Mesenteric fat pad (tissue), 1 donor: ENCODE measurements at regions not wholly inside any gene's neighbourhood (a gene's known extent, or its start where the extent isn't known, plus 50 kb on each side); places are given as distances from the start of the nearest gene placed in this dataset.
"Not testable (repeated sequence)": the region's sequence is repeated elsewhere in the genome, so short reads cannot be mapped to it uniquely, and the experiment has no call there.

Experiments
- DNase-seq: peaks from one replicate; pipeline ENCODE4 v3.0.0-alpha.2; 2020; ENCODE audit warnings: low spot score
- donor health status: DM: yes; HTN: yes; CAD: no.

DNA sequence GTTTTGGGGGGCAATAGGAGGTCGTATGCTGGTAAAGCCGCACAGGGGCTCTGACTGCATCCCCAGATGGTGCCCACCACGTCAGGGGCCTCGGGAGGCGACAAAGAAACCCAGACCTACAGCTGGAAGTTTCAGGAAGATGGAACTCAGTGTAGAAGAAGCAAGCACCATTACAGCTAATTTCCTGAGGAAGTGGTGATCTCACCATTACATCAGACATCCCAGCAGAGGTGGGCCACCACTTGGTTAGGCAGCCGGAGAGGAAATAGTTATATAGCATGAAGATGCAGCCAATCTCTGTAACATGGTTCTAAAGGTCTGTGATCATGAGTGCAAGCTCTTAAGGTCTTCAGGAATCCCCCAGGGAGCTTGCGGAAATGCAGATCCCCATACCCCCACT is 127.3 kb upstream of the PCBD1 start:
- DNase-seq: no peak

DNA sequence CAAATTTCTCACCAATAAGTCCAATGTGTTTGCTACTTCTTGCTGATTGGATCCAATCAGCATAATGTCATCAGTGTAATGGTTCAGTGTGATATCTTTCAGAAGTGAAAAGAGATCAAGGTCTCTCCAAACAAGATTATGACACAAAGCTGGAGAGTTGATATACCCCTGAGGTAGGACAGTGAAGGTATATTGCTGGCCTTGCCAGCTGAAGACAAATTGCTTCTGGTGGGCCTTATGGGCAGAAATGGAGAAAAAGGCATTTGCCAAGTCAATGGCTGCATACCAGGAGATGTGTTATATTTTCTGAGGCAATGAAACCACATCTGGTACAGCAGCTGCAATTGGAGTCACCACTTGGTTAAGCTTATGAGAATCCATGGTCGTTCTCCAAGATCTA is 131.7 kb upstream of the PCBD1 start:
- DNase-seq: not testable (repeated sequence)

DNA sequence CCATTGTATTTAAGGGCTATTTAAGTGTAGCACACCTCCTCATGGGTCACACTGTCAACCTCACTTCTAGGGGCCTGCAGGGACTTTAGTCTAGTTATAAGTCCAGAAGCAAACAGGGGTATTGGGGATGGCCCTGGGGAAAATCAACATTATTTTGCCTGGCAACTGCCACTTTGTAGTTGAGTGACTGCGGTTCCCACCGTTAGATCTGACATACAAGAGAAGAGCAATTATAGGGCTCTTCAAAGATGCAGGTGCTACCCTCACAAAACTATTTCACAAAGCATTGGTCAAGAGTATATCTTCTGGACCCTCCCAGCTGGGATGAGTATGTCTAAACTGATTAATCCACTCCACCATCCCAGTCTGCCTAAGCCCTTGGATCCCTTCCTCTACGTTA is 133.0 kb upstream of the PCBD1 start:
- DNase-seq: no peak

DNA sequence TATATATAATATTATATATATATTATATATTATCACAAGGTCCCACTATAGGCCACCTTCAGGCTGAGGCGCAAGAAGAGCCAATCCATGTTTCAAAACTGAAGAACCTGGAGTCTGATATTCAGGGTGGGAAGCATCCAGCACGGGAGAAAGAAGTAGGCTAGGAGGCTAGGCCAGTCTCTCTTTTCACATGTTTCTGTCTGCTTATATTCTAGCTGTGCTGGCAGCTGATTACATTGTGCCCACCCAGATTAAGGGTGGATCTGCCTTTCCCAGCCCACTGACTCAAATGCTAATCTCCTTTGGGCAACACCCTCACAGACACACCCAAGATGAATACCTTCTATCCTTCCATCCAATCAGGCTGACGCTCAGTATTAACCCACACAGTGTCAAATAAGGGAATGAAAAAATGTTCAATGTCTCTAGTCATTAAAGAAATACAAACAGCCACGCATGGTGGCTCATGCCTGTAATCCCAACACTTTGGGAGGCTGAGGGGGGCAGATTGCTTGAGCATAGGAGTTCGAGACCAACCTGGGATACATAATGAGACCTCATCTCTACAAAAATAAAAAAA is 135.4 kb upstream of the PCBD1 start:
- no peak for DNase-seq

- no peak for DNase-seq
Measured at GRCh38 chr10:71024490-71024889, 136.1 kb upstream of the PCBD1 start.

GRCh38 chr10:71025535-71025934 is 137.2 kb upstream of the PCBD1 start:
- no peak for DNase-seq

DNA sequence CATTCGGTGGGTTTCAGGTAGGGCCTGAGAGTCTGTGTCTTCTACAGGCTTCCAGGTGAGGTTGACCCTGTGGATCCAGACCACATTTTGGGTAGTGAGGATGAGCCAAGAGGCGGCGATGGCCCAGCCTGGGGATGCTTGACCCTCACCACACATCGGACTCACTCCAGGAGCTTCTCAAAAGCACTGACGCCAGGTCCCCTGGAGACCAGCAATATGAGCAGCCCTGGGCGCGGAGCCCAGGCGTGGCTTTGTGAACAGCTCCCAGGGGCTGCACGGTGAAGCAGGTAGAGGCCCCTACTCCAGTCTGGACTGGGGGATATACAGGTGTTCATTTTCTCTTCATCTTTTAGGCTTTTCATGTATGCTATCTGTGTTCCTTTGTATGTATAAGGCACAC is 139.7 kb upstream of the PCBD1 start:
- no peak for DNase-seq

DNA sequence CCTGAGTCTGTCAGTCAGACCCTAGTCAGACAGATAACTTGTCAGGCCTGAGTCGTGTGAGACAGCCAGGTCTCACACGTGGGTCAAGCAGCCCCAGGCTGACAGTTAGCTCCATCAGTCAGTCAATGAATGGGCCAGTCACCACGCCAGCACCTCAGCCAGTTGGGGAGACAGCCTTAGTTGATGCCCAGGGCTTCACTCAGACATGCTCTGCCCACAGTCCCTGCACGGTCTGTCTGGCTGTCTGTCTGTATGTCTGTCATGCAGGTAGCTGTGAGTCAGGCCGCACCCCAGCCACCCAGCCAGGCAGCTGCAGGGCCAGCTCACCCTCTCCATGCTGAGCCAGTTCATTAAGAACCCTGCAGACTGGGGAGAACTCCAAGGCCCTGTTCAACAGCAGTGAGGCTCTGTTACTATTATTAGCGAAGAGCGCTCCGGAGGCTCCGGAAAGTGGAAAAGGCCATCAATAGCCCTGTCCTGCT is 141.1 kb upstream of the PCBD1 start:
- DNase-seq: no peak

DNA sequence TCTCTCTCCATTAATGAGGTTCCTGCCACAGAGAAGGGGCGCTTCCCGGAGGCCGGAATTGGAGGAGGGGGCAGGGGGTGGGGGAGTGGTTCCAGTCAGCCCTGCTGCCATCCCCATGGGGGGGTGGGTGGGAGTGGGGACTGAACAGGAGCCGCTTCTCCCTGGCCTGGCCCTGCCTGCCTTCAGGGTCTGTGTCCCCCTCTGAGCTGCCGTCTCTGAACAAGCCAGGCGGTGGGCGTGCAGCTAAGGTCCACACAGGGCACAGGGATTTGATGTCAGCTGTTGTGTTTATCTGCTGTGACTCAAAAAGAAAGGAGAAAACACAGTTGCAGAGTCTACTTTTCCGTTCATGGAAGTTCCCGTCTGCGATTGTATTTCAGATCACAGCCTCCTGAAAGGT is 141.5 kb upstream of the PCBD1 start:
- no peak for DNase-seq

DNA sequence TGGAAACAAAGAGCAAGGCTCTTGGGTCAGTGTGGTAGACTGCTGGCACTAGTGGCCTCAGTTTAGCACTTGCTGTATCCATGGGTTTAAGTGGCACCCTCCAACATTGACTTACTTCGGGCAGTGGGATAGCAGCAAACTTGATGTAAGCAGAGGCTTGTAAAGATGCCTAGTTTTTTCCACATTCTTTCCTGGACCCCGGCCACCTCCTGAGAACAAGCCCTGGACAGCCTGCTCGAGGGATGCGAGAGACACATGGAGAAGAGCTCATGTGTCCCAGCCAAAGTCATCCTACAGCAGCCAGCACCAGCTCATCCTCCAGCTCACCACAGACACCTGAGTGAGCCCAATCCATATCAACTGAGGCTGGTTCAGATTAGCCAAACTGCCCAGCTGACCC is 142.7 kb upstream of the PCBD1 start:
- no peak for DNase-seq

DNA sequence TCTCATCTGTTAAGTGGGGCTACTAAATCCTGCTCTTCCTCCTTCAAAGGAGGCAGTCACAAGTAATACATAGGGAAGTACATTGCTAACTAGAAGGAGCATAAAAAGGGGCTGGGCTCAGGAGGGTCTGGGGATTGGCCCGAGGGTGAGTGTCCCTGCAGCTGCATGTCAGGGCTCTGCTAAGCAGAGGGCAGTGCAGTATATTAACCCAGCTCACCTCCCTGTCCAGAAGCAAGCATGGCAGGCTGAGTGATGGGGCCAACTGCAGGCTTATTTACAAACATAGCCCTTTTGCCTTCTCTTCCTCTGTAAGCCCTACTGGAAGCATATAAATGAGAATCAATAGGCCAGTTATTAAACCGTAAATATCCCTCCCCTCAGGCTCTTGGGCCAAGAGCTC is 143.2 kb upstream of the PCBD1 start:
- DNase-seq: no peak

GRCh38 chr10:71032887-71033286 is 144.5 kb upstream of the PCBD1 start:
- DNase-seq: no peak

DNA sequence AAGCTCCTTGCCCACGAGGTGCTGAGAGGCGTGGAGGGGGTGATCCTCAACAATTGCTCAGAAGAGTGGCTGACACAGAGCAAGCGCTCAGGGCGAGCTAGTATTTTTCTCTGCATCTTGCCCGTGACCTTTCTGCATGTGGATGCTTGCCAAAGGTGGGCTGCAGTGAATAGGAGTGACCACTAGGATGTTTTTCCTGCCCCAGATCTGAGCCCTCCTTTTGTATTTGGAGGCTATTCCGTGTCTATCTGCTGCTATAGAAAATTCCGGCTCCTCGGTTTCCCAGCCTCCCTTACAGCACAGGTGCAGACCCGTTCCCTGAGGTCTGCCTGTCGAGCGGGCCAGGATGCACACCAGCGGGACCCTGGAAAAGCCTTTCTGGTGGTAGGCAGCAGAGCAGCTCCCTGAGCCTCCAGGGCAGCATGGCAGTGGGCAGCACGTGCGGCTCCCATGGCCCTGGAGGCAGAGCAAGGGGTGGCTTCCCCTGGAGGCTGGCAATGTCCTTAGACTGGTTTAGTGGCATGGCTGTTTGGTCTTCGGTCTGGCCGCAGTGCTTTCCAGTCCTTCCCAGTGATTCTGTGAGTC is 145.1 kb upstream of the PCBD1 start:
- DNase-seq: no peak

- no peak for DNase-seq
Measured at GRCh38 chr10:71035511-71036296, 147.3 kb upstream of the PCBD1 start.

DNA sequence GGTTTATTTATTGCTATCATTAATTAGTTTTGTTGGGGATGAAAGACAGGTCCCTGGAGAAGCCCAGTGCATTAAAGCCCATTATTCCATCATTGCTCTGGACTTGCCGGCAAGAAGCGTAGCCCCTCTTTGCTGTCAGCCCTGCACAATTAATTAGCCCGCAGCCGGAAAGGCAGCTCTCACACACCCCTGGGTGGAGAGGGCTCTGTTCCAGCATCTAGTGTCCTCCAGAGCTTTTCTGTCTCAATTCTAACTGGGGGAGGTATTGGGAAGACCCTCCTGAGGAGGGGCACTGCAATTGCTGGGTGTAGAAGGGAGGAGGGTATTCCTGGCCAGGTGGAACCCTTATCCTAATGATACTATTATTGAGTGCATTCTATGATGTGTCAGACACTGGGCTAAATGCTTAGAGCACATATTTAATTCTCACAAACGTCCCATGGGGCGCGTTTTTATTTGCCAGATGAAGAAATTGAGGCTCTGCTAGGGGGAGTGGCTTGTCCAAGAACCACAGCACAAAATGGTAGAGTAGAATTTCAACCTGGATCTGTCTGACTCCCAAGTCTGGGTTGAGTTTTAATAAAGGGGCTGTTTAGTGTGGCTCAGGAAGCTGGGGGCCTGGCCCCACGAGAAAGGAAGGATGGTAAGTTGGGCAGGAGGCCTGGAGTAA is 148.1 kb upstream of the PCBD1 start:
- DNase-seq: peak; percentile 41

DNA sequence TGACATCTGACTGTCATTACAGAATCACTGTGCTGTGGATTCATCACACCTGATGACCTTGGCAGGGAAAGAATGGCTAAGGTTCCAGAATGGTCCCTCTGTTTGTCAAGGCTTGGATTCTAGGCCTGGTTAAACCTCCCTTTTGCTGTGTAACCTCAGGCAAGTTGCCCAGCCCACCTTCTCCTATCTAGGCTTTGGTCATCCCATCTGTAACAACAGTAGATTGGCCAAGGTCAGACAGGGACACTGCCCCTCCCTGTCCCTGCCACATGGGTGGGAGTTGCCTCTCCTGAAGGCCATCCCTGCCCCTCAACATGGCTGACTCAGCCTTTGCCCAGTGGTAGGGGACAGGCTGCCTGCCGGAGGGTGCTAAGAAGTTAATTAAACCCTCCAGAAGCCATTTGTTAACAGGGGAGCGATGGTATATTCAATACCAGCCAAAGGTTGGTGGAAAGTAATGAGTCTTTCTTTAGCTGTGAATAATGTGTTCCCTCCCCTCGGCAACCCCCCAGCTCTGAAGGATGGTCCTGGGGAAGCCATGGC is 149.8 kb upstream of the PCBD1 start:
- DNase-seq: peak; percentile 49

- DNase-seq: peak; percentile 68
Measured at GRCh38 chr10:71038921-71039320, 150.6 kb upstream of the PCBD1 start.

- DNase-seq: peak; percentile 82
Measured at GRCh38 chr10:71039551-71039950, 151.2 kb upstream of the PCBD1 start.

DNA sequence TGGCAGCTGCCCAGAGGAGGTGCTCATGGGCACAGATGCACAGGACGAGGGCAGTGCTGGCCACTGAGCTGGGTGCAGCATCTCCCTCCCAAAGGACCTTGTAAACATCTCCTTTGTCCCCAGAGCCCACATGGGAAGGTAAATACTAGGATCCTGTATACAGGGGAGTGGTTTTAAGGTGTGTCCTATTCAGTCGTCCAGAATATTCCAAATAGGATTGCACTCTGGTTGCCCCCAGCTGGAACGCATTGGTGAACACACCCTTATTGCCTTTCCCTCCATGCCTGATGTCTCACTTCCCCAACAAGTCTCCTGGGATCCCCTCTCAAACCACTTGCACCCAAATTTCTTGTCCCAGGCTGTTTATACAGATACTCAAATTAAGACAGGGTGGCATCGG is 152.0 kb upstream of the PCBD1 start:
- DNase-seq: no peak

GRCh38 chr10:71040846-71041605 is 152.7 kb upstream of the PCBD1 start:
- no peak for DNase-seq

GRCh38 chr10:71042216-71042615 is 153.9 kb upstream of the PCBD1 start:
- DNase-seq: no peak
